K562 (cell line): ENCODE measurements at regions not wholly inside any gene's neighbourhood (a gene's known extent, or its start where the extent isn't known, plus 50 kb on each side); places are given as distances from the start of the nearest gene placed in this dataset.
A peak's percentile ranks its signal among the peaks of the same experiment; 100 is the strongest.

ENCODE experiments used
- BHLHE40 ChIP-seq: IDR thresholded peaks from 2 replicates; pipeline ENCODE4 v1.6.1; 2011; ENCODE audit warnings: low read length, improper control_type of control experiment
- ETS1 ChIP-seq: conservative IDR thresholded peaks from 2 replicates; pipeline ENCODE4 v1.6.1; 2011; ENCODE audit warnings: low read depth, mild to moderate bottlenecking, low read length; ENCODE audit not compliant: control insufficient read depth
- L3MBTL2 ChIP-seq: fragments of 450-650 bp; IDR thresholded peaks from 2 replicates; pipeline ENCODE4 v1.6.1; 2016; ENCODE audit warnings: mild to moderate bottlenecking, moderate library complexity
- MAFF ChIP-seq: IDR thresholded peaks from 2 replicates; pipeline ENCODE4 v1.6.1; 2012; ENCODE audit warnings: low read length, improper control_type of control experiment
- MCM7 ChIP-seq, 2 experiments: fragments of 450-650 bp; IDR thresholded peaks; 2 replicates each; pipeline ENCODE4 v1.6.1; 2016 to 2018
- NRF1 ChIP-seq, 2 experiments: fragments of 450-650 bp; IDR thresholded peaks in 1 of 2; conservative IDR thresholded peaks in 1 of 2; 2 replicates each; pipeline ENCODE4 v1.6.1; 2014; ENCODE audit warnings: mild to moderate bottlenecking in 2 of 2
- OTX1 ChIP-seq: fragments of 450-650 bp; formaldehyde crosslinking; IDR thresholded peaks from 2 replicates; pipeline ENCODE4 v1.4.0; 2022; ENCODE audit warnings: mild to moderate bottlenecking
- RUNX1 ChIP-seq: sonication (generic); IDR thresholded peaks from 2 replicates; pipeline ENCODE4 v1.6.1; 2016; ENCODE audit warnings: antibody characterized with exemption, low read depth
- ZNF174 ChIP-seq: fragments of 250-450 bp; sonication (Bioruptor Pico); IDR thresholded peaks from 2 replicates; pipeline ENCODE4 v1.4.0; 2020; ENCODE audit warnings: mild to moderate bottlenecking
- ZNF316 ChIP-seq: fragments of 450-650 bp; IDR thresholded peaks from 2 replicates; pipeline ENCODE4 v1.6.1; 2016
- ZNF395 ChIP-seq: fragments of 200-800 bp; sonication (Bioruptor generic); IDR thresholded peaks from 2 replicates; pipeline ENCODE4 v1.6.1; 2017; ENCODE audit warnings: missing genetic modification characterization, missing compliant biosample characterization
- ZNF76 ChIP-seq: fragments of 250-450 bp; sonication (Bioruptor Pico); IDR thresholded peaks from 2 replicates; pipeline ENCODE4 v1.4.0; 2020; ENCODE audit warnings: mild to moderate bottlenecking, moderate library complexity, borderline replicate concordance

- TF ChIP-seq ZNF395 (CRISPR knock-in tag) (0 out of 2 replicates have a peak, but pooled peaks have one; percentile 23), OTX1 (CRISPR knock-in tag) (no peak), RUNX1 (no peak), ETS1 (no peak), MCM7 (IDR thresholded peaks at IDR 0.05) (no peak), BHLHE40 (peak; percentile 29; the same call in 1 of the 2 replicates), L3MBTL2 (peak; percentile 52), NRF1 (conservative IDR thresholded peaks at IDR 0.05 in 1 of 2, IDR thresholded peaks at IDR 0.05 in 1 of 2) (peak; percentile 37 to 46; a peak in 3 of 4 replicates), ZNF316 (peak; percentile 46), ZNF174 (no peak), MAFF (peak; percentile 50; the same call in 1 of the 2 replicates), ZNF76 (no peak)
Measured at GRCh38 chr2:12210016-12210933, 463.8 kb downstream of the LPIN1 start (continued).
